Endothelial cell of umbilical vein (primary cell): ENCODE measurements at regions not wholly inside any gene's neighbourhood (a gene's known extent, or its start where the extent isn't known, plus 50 kb on each side); places are given as distances from the start of the nearest gene placed in this dataset.

Experiments used
- BruUV-seq: library from RNA; stranded (reverse); fragments of 400-500 nt; replicated peaks from 2 replicates; lab custom pipeline; 2021; lab: Mats Ljungman, UMichigan
- CTCF ChIA-PET: fragments of 300-600, 350-600 bp; sonication (Branson Sonifier 250); formaldehyde crosslinking; loops from one replicate; lab custom pipeline; 2021; ENCODE audit warnings: antibody characterized with exemption, inconsistent platforms; lab: Charles Lee
- POLR2A ChIA-PET: fragments of 300-600, 350-600 bp; sonication (Branson Sonifier 250); formaldehyde crosslinking; loops from one replicate; lab custom pipeline; 2021; ENCODE audit warnings: antibody characterized with exemption, inconsistent platforms; lab: Charles Lee
- DNase-seq: peaks from one replicate; pipeline ENCODE4 v3.0.0-alpha.2; 2011; ENCODE audit warnings: low read depth, low spot score
- FAIRE-seq: peaks from 2 replicates; lab custom pipeline; 2011; peaks lifted over from hg19 to GRCh38; lab: Jason Lieb, UNC
- H2AFZ ChIP-seq: 2 replicates; pipeline ENCODE4 v1.6.0; 2012; ENCODE audit warnings: low read depth, low read length, control low read depth, inconsistent platforms
- H3K27ac ChIP-seq: 2 replicates; pipeline ENCODE4 v1.5.1; 2011; ENCODE audit warnings: low read depth, mild to moderate bottlenecking, control low read depth, low read length, moderate library complexity; ENCODE audit not compliant: insufficient read depth
- H3K27me3 ChIP-seq, 2 experiments: 2 replicates each; pipeline versions ENCODE4 v1.6.0 to v1.6.1; 2011; ENCODE audit warnings: low read length in 2 of 2, mixed read lengths in 1 of 2; ENCODE audit not compliant: control insufficient read depth in 2 of 2, insufficient read depth in 2 of 2
- H3K36me3 ChIP-seq, 2 experiments: 2 replicates in 1 of 2; 3 replicates in 1 of 2; pipeline ENCODE4 v1.5.1; 2011; ENCODE audit warnings: low read length in 2 of 2, mild to moderate bottlenecking in 1 of 2, moderate library complexity in 1 of 2; ENCODE audit not compliant: control insufficient read depth in 2 of 2, insufficient read depth in 2 of 2; ENCODE audit errors: extremely low read depth in 1 of 2
- H3K4me1 ChIP-seq: 3 replicates; pipeline ENCODE4 v1.5.1; 2011; ENCODE audit warnings: mild to moderate bottlenecking, low read length; ENCODE audit not compliant: control insufficient read depth, insufficient read depth; ENCODE audit errors: extremely low read depth
- H3K4me2 ChIP-seq: 2 replicates; pipeline ENCODE4 v1.6.1; 2011; ENCODE audit warnings: low read length, control low read depth, mixed read lengths; ENCODE audit not compliant: insufficient read depth
- H3K4me3 ChIP-seq, 3 experiments: fragments of 200-600 bp in 1 of 3; sonication (generic), shearing (Covaris generic) in 1 of 3; replicated peaks in 1 of 3; 2 replicates each; pipeline ENCODE4 v1.5.1; 2011 to 2016; ENCODE audit warnings: control low read depth in 3 of 3, low read length in 3 of 3, mild to moderate bottlenecking in 2 of 3, inconsistent platforms in 1 of 3, low read depth in 1 of 3, moderate library complexity in 1 of 3; ENCODE audit not compliant: insufficient read depth in 1 of 3
- H3K79me2 ChIP-seq: 2 replicates; pipeline ENCODE4 v1.6.0; 2012; ENCODE audit warnings: low read length, inconsistent platforms; ENCODE audit not compliant: control insufficient read depth, insufficient read depth
- H3K9ac ChIP-seq: replicated peaks from 2 replicates; pipeline ENCODE3; 2011; ENCODE audit warnings: low read length, control low read depth; ENCODE audit not compliant: insufficient read depth; ENCODE audit errors: extremely low read depth
- H3K9me1 ChIP-seq: replicated peaks from 3 replicates; pipeline ENCODE4 v1.6.0; 2011; ENCODE audit warnings: mild to moderate bottlenecking, low read length; ENCODE audit not compliant: control insufficient read depth, insufficient read depth; ENCODE audit errors: extremely low read depth
- H3K9me3 ChIP-seq: replicated peaks from 2 replicates; pipeline ENCODE4 v1.5.1; 2012; ENCODE audit warnings: low read length, inconsistent platforms; ENCODE audit not compliant: control insufficient read depth, insufficient read depth
- H4K20me1 ChIP-seq: replicated peaks from 2 replicates; pipeline ENCODE3; 2011; ENCODE audit warnings: mild to moderate bottlenecking, low read length; ENCODE audit not compliant: control insufficient read depth, insufficient read depth; ENCODE audit errors: extremely low read depth
- CTCF ChIP-seq, 2 donors: IDR thresholded peaks; 1 replicate in 1 of 2; 2 replicates in 1 of 2; pipeline ENCODE4 v1.5.1; 2011; ENCODE audit warnings: low read length in 2 of 2, mild to moderate bottlenecking in 2 of 2, moderate library complexity in 2 of 2, control low read depth in 1 of 2, inconsistent platforms in 1 of 2, low read depth in 1 of 2; ENCODE audit not compliant: insufficient read depth in 1 of 2; ENCODE audit errors: extremely low read depth in 1 of 2
- EZH2 ChIP-seq: IDR thresholded peaks from 2 replicates; pipeline ENCODE4 v1.6.1; 2012; ENCODE audit warnings: borderline replicate concordance, low read depth, mild to moderate bottlenecking, moderate library complexity, low read length, inconsistent platforms; ENCODE audit not compliant: severe bottlenecking
- FOS ChIP-seq: IDR thresholded peaks from 2 replicates; pipeline ENCODE4 v1.6.1; 2011; ENCODE audit warnings: mild to moderate bottlenecking, low read length, moderate library complexity, borderline replicate concordance; ENCODE audit not compliant: insufficient read depth
- GATA2 ChIP-seq: IDR thresholded peaks from 2 replicates; pipeline ENCODE4 v1.7.0; 2011; ENCODE audit warnings: low read depth, mild to moderate bottlenecking, moderate library complexity, mixed read lengths, low read length; ENCODE audit not compliant: insufficient read length, insufficient read depth
- JUN ChIP-seq: IDR thresholded peaks from 2 replicates; pipeline ENCODE4 v1.6.1; 2011; ENCODE audit warnings: borderline replicate concordance, low read depth; ENCODE audit not compliant: insufficient read length, insufficient read depth
- MAX ChIP-seq: IDR thresholded peaks from 2 replicates; pipeline ENCODE4 v1.6.1; 2011; ENCODE audit not compliant: insufficient read depth, insufficient read length
- MYC ChIP-seq: IDR thresholded peaks from one replicate; pipeline ENCODE4 v1.6.1; 2011; ENCODE audit warnings: mild to moderate bottlenecking, low read depth, low read length
- POLR2A ChIP-seq: IDR thresholded peaks from 2 replicates; pipeline ENCODE4 v1.6.1; 2012; ENCODE audit warnings: low read depth, mild to moderate bottlenecking, control low read depth, low read length
- POLR2AphosphoS5 ChIP-seq: IDR thresholded peaks from 2 replicates; pipeline ENCODE4 v1.6.1; 2012; ENCODE audit warnings: low read depth, mild to moderate bottlenecking, control low read depth, low read length, moderate library complexity; ENCODE audit not compliant: insufficient read depth
- dilution Hi-C: fragments of 300-500 bp; cut with MboI; formaldehyde crosslinking; loops from one replicate; pipeline ENCODE4 v1.15.0; 2019; ENCODE audit warnings: low sequenced_read_pairs; ENCODE audit not compliant: extremely low pct_ligation_motif_present
- intact Hi-C: fragments of 100-400 bp; cut with micrococcal nuclease; formaldehyde crosslinking; loops from one replicate; pipeline ENCODE4 v1.10.0; 2022

- TF ChIP-seq JUN: no peak
- no peak for TF ChIP-seq POLR2AphosphoS5
- no peak for TF ChIP-seq CTCF (IDR thresholded peaks at IDR 0.05; ENCODE audit: extremely low read depth in 1 of 2, insufficient read depth in 1 of 2, low read depth in 1 of 2, low read length in 2 of 2)
- no peak for TF ChIP-seq MAX
- TF ChIP-seq GATA2: no peak
- TF ChIP-seq MYC: no peak
- no peak for TF ChIP-seq EZH2
- TF ChIP-seq FOS: no peak
- TF ChIP-seq POLR2A: no peak
- intact Hi-C loops: no loop called here
- H3K4me2 ChIP-seq: no peak overlapping the region
- FAIRE-seq (no peak), DNase-seq (no peak)
- H3K9ac ChIP-seq: no peak overlapping the region
- ChIA-PET POLR2A (no interaction called here), CTCF (no interaction called here)
- H3K27me3 ChIP-seq: no peaks in the 10 kb centered on the region
- no peaks in the 10 kb centered on the region for H3K79me2 ChIP-seq
- no peaks in the 10 kb centered on the region for H4K20me1 ChIP-seq
- H3K27ac ChIP-seq: no peak overlapping the region
- no TSS peak for BruUV-seq
- H3K4me3 ChIP-seq: no peak overlapping the region
- dilution Hi-C loops: no loop called here
- no peak overlapping the region for H2AFZ ChIP-seq
- no peaks in the 10 kb centered on the region for H3K9me3 ChIP-seq
- H3K4me1 ChIP-seq: no peaks in the 10 kb centered on the region
- no peaks in the 10 kb centered on the region for H3K36me3 ChIP-seq
- H3K9me1 ChIP-seq: no peaks in the 10 kb centered on the region
Measured at GRCh38 chr16:65988024-65988595, 378.4 kb upstream of the CDH5 start.
